IMR-90 (cell line): ENCODE measurements at regions not wholly inside any gene's neighbourhood (a gene's known extent, or its start where the extent isn't known, plus 50 kb on each side); places are given as distances from the start of the nearest gene placed in this dataset.

Source experiments
- ATAC-seq: fragments of 200-7000 bp; cut with Tn5 transposase; 2 replicates; pipeline ENCODE4 v1.9.1; 2020; ENCODE audit warnings: low read depth, mild to moderate bottlenecking, moderate library complexity
- BruUV-seq: library from RNA; stranded (reverse); fragments of 400-500 nt; replicated peaks from 2 replicates; lab custom pipeline; 2021; lab: Mats Ljungman, UMichigan
- CTCF ChIA-PET: fragments of 300-600 bp; formaldehyde crosslinking; extraction: SDS; loops from one replicate; lab custom pipeline; 2021; ENCODE audit warnings: antibody characterized with exemption; lab: Yijun Ruan, JAX
- POLR2A ChIA-PET: fragments of 300-600 bp; sonication (Branson Sonifier 250); formaldehyde crosslinking; loops from one replicate; lab custom pipeline; 2022; ENCODE audit warnings: antibody characterized with exemption; ENCODE audit not compliant: unreplicated experiment; lab: Charles Lee
- DNase-seq: peaks from one replicate; pipeline ENCODE4 v3.0.0; 2013
- H2AFZ ChIP-seq: replicated peaks from 2 replicates; pipeline ENCODE3; 2013; ENCODE audit warnings: low read length, mild to moderate bottlenecking; ENCODE audit not compliant: poor library complexity
- H2AK5ac ChIP-seq: 2 replicates; pipeline ENCODE4 v1.6.1; 2013; ENCODE audit warnings: low read depth, low read length, inconsistent platforms
- H2AK9ac ChIP-seq: replicated peaks from 2 replicates; pipeline ENCODE3; 2013; ENCODE audit warnings: mild to moderate bottlenecking, low read depth, low read length, moderate library complexity; ENCODE audit not compliant: poor library complexity
- H2BK120ac ChIP-seq: 2 replicates; pipeline ENCODE4 v1.6.1; 2013; ENCODE audit warnings: low read depth, low read length, inconsistent platforms
- H2BK15ac ChIP-seq: 3 replicates; pipeline ENCODE4 v1.6.1; 2013; ENCODE audit warnings: low read depth, low read length, inconsistent platforms
- H2BK20ac ChIP-seq: 2 replicates; pipeline ENCODE4 v1.6.1; 2013; ENCODE audit warnings: low read depth, mild to moderate bottlenecking, inconsistent platforms, low read length, moderate library complexity
- H2BK5ac ChIP-seq: 2 replicates; pipeline ENCODE4 v1.6.1; 2013; ENCODE audit warnings: mild to moderate bottlenecking, low read depth, low read length, inconsistent platforms; ENCODE audit not compliant: poor library complexity, severe bottlenecking
- H3K14ac ChIP-seq: replicated peaks from 2 replicates; pipeline ENCODE4 v1.6.1; 2013; ENCODE audit warnings: low read depth, low read length, inconsistent platforms
- H3K18ac ChIP-seq: 2 replicates; pipeline ENCODE4 v1.6.1; 2013; ENCODE audit warnings: low read depth, low read length, control low read depth
- H3K23ac ChIP-seq: 2 replicates; pipeline ENCODE4 v1.6.1; 2013; ENCODE audit warnings: low read depth, low read length, inconsistent platforms
- H3K27ac ChIP-seq: 2 replicates; pipeline ENCODE4 v1.5.1; 2013; ENCODE audit warnings: mild to moderate bottlenecking, control low read depth, low read length; ENCODE audit not compliant: insufficient read depth
- H3K27me3 ChIP-seq: 2 replicates; pipeline ENCODE4 v1.6.1; 2013; ENCODE audit warnings: low read length; ENCODE audit not compliant: control insufficient read depth, insufficient read depth
- H3K36me3 ChIP-seq: 2 replicates; pipeline ENCODE4 v1.6.1; 2013; ENCODE audit warnings: low read length, mixed read lengths; ENCODE audit not compliant: control insufficient read depth, insufficient read depth
- H3K4ac ChIP-seq: 2 replicates; pipeline ENCODE4 v1.6.1; 2013; ENCODE audit warnings: low read depth, low read length, inconsistent platforms
- H3K4me1 ChIP-seq: 2 replicates; pipeline ENCODE4 v1.6.1; 2013; ENCODE audit warnings: low read length, mixed read lengths; ENCODE audit not compliant: control insufficient read depth, insufficient read depth
- H3K4me2 ChIP-seq: 2 replicates; pipeline ENCODE4 v1.6.1; 2013; ENCODE audit warnings: low read depth, mild to moderate bottlenecking, control low read depth, low read length, moderate library complexity
- H3K4me3 ChIP-seq: 2 replicates; pipeline ENCODE4 v1.5.1; 2013; ENCODE audit warnings: low read depth, mild to moderate bottlenecking, control low read depth, low read length, moderate library complexity; ENCODE audit not compliant: insufficient read depth
- H3K56ac ChIP-seq: 2 replicates; pipeline ENCODE4 v1.6.1; 2013; ENCODE audit warnings: low read length, inconsistent platforms; ENCODE audit not compliant: insufficient read depth; ENCODE audit errors: extremely low read depth
- H3K79me1 ChIP-seq, 2 experiments: 2 replicates each; pipeline ENCODE4 v1.6.1; 2013; ENCODE audit warnings: low read length in 2 of 2, inconsistent platforms in 1 of 2, low read depth in 1 of 2
- H3K9ac ChIP-seq: 2 replicates; pipeline ENCODE4 v1.6.1; 2013; ENCODE audit warnings: low read depth, low read length, control low read depth
- H3K9me1 ChIP-seq: 2 replicates; pipeline ENCODE4 v1.6.1; 2013; ENCODE audit warnings: low read length, inconsistent platforms; ENCODE audit not compliant: insufficient read depth
- H3K9me3 ChIP-seq: 2 replicates; pipeline ENCODE4 v1.6.1; 2013; ENCODE audit warnings: low read length; ENCODE audit not compliant: control insufficient read depth, insufficient read depth
- H4K20me1 ChIP-seq: 2 replicates; pipeline ENCODE4 v1.6.1; 2013; ENCODE audit warnings: low read length, inconsistent platforms; ENCODE audit not compliant: insufficient read depth
- H4K5ac ChIP-seq: 2 replicates; pipeline ENCODE4 v1.6.1; 2013; ENCODE audit warnings: mild to moderate bottlenecking, low read depth, low read length, control low read depth
- H4K8ac ChIP-seq, 2 experiments: 2 replicates each; pipeline ENCODE4 v1.6.1; 2013; ENCODE audit warnings: low read depth in 2 of 2, low read length in 2 of 2, control low read depth in 1 of 2, inconsistent platforms in 1 of 2
- H4K91ac ChIP-seq: 2 replicates; pipeline ENCODE4 v1.6.1; 2013; ENCODE audit warnings: low read depth, low read length, inconsistent platforms; ENCODE audit not compliant: insufficient read depth
- BHLHE40 ChIP-seq: fragments of 150-350 bp; IDR thresholded peaks from 2 replicates; pipeline ENCODE4 v1.6.1; 2016; ENCODE audit warnings: mild to moderate bottlenecking, low read depth, low read length
- CHD1 ChIP-seq: IDR thresholded peaks from 2 replicates; pipeline ENCODE4 v1.6.1; 2012; ENCODE audit warnings: low read depth, low read length, improper control_type of control experiment
- MAZ ChIP-seq: IDR thresholded peaks from 2 replicates; pipeline ENCODE4 v1.6.1; 2012; ENCODE audit warnings: low read depth, mild to moderate bottlenecking, low read length, improper control_type of control experiment, moderate library complexity, borderline replicate concordance
- RFX5 ChIP-seq: IDR thresholded peaks from 2 replicates; pipeline ENCODE4 v1.8.0; 2012; ENCODE audit warnings: low read depth, mild to moderate bottlenecking, low read length, moderate library complexity
- WGBS, 2 experiments: methylation state at CpG; one replicate each; pipeline versions ENCODE4 v1.1.5 to v1.1.7; 2013; ENCODE audit warnings: missing lambda C conversion rate in 2 of 2; ENCODE audit not compliant: insufficient read length in 1 of 2; ENCODE audit errors: extremely low coverage in 2 of 2; 5-methylcytosine and 5-hydroxymethylcytosine counted together
- dilution Hi-C: fragments of 300-500 bp; cut with HindIII; formaldehyde crosslinking; loops from one replicate; pipeline ENCODE4 v1.14.3; 2018; ENCODE audit warnings: low sequenced_read_pairs; ENCODE audit not compliant: unreplicated experiment
- in situ Hi-C: fragments of 300-500 bp; cut with MboI; formaldehyde crosslinking; loops from 3 replicates; pipeline ENCODE4 v1.14.3; 2019; ENCODE audit warnings: low sequenced_read_pairs, inconsistent platforms, mixed read lengths
- intact Hi-C: fragments of 100-400 bp; cut with micrococcal nuclease; formaldehyde crosslinking; loops from 2 replicates; pipeline ENCODE4 v1.10.0; 2022

GRCh38 chr10:59968705-59969104 lies 62.3 kb upstream of the CCDC6 start:
- Histone ChIP-seq H3K9me1 (no peaks in the 10 kb centered on the region), H2BK5ac (no peak overlapping the region), H2BK15ac (no peak overlapping the region), H4K8ac (no peak overlapping the region), H4K20me1 (no peaks in the 10 kb centered on the region), H3K18ac (no peak overlapping the region), H4K5ac (no peak overlapping the region), H3K9me3 (no peaks in the 10 kb centered on the region), H3K4ac (no peak overlapping the region), H3K4me3 (no peak overlapping the region), H2AK5ac (no peak overlapping the region), H2BK20ac (no peak overlapping the region), H2AK9ac (no peak overlapping the region), H3K14ac (no peak overlapping the region), H2AFZ (no peak overlapping the region), H3K36me3 (no peaks in the 10 kb centered on the region), H3K9ac (no peak overlapping the region), H3K27ac (no peak overlapping the region), H3K56ac (no peak overlapping the region), H3K27me3 (no peaks in the 10 kb centered on the region; the same call in 1 of the 2 replicates), H4K91ac (no peak overlapping the region), H2BK120ac (no peak overlapping the region), H3K23ac (no peak overlapping the region), H3K4me2 (no peak overlapping the region), H3K4me1 (no peaks in the 10 kb centered on the region), H3K79me1 (no peaks in the 10 kb centered on the region)
- ChIA-PET CTCF (no interaction called here), POLR2A (interaction anchor here (0.6 kb wide), 1 partner anchor 22 kb away, joined by 15 read pairs; no protein-coding TSS in a partner anchor)
- DNase-seq (no peak), ATAC-seq (no peak)
- no CpG with 5 or more reads among the region's 2 CpGs for whole genome bisulfite sequencing, 2 experiments
- intact Hi-C loops = no loop called here
- in situ Hi-C loops = no loop called here
- no peak for TF ChIP-seq CHD1
- TF ChIP-seq RFX5 = no peak
- TF ChIP-seq MAZ = no peak
- TF ChIP-seq BHLHE40 = no peak
- BruUV-seq = no TSS peak
- dilution Hi-C loops = no loop called here
